ENCODE measurements at regions not wholly inside any gene's neighbourhood (a gene's known extent, or its start where the extent isn't known, plus 50 kb on each side); places are given as distances from the start of the nearest gene placed in this dataset.

GRCh38 chr3:22989716-22990115, 213.4 kb upstream of the UBE2E2 start:
- H2BK15ac ChIP-seq (ENCODE audit: low read length) = no peak overlapping the region
- H3K27me3 ChIP-seq (replicated peaks in 1 of 4; ENCODE audit: control insufficient read depth in 3 of 4, extremely low read depth in 1 of 4, insufficient read depth in 3 of 4, low read length in 3 of 4) = no peaks in the 10 kb centered on the region
- H3K9ac ChIP-seq (replicated peaks in 1 of 4; ENCODE audit: extremely low read depth in 1 of 4, low read depth in 3 of 4, low read length in 3 of 4) = no peak overlapping the region
- FAIRE-seq = no peak
- ChIA-PET CTCF (ENCODE audit: partially characterized antibody) (interaction anchor here (1.1 kb wide), 1 partner anchor 63 kb away, joined by 3 read pairs; no protein-coding TSS in a partner anchor), POLR2A (ENCODE audit: partially characterized antibody) (no interaction called here)
- H3K4me2 ChIP-seq (ENCODE audit: insufficient read depth in 1 of 2, low read depth in 2 of 2, low read length in 2 of 2) = no peak overlapping the region
- peaks cover 2 to 8% of the 10 kb centered on the region in 2 experiments; a peak in 1 of 4 replicates for H3K9me3 ChIP-seq (ENCODE audit: insufficient read depth in 2 of 2, low read depth in 1 of 2, low read length in 1 of 2)
- H3K79me1 ChIP-seq (ENCODE audit: low read depth, low read length) = no peaks in the 10 kb centered on the region
- no peak overlapping the region for H3K27ac ChIP-seq (ENCODE audit: low read depth, low read length)
- H3K23me2 ChIP-seq (ENCODE audit: low read depth, low read length) = no peaks in the 10 kb centered on the region
- H3K4ac ChIP-seq (replicated peaks; ENCODE audit: insufficient read length, low read depth, low read length) = no peak overlapping the region
- H3K18ac ChIP-seq (ENCODE audit: extremely low read depth, low read length) = no peak overlapping the region
- no peak overlapping the region for H3K56ac ChIP-seq (replicated peaks; ENCODE audit: insufficient read length, low read depth, low read length)
- H3K23ac ChIP-seq (ENCODE audit: insufficient read length) = no peak overlapping the region
- H4K5ac ChIP-seq (ENCODE audit: insufficient read length, low read depth, low read length) = no peak overlapping the region
- H3K14ac ChIP-seq (ENCODE audit: insufficient read length) = no peak overlapping the region
- H4K8ac ChIP-seq (ENCODE audit: extremely low read depth, insufficient read depth, low read length) = no peak overlapping the region; the same call in 1 of the 2 replicates
- no peak overlapping the region for H2BK20ac ChIP-seq (ENCODE audit: low read length)
- no peaks in the 10 kb centered on the region for H3K36me3 ChIP-seq (ENCODE audit: control insufficient read depth in 2 of 4, insufficient read depth in 4 of 4, low read length in 3 of 4)
- WGBS, 2 experiments (ENCODE audit: extremely low coverage in 1 of 2, insufficient coverage in 1 of 2, insufficient read length in 1 of 2, insufficient replicate concordance in 2 of 2, low coverage in 1 of 2, low lambda C conversion rate in 2 of 2, missing lambda C conversion rate in 1 of 2) = 97% methylated on average over 17 of the region's 17 CpGs; no CpG with 5 or more reads in 1 of the 2 experiments
- H3K4me1 ChIP-seq (replicated peaks in 1 of 4; ENCODE audit: control insufficient read depth in 3 of 4, insufficient read depth in 4 of 4, low read length in 3 of 4) = peaks cover 0 to 11% (median 2%) of the 10 kb centered on the region in 4 experiments; a peak in 2 of 7 replicates
- no peak overlapping the region for H2AK5ac ChIP-seq (ENCODE audit: low read depth, low read length)
- no peaks in the 10 kb centered on the region for H4K20me1 ChIP-seq (replicated peaks in 1 of 2; ENCODE audit: control insufficient read depth in 1 of 2, insufficient read depth in 2 of 2, low read length in 2 of 2)
- no peak overlapping the region for H2BK12ac ChIP-seq (ENCODE audit: low read depth, low read length)
- H2AFZ ChIP-seq (ENCODE audit: low read length) = no peak overlapping the region
- no peak overlapping the region for H3K4me3 ChIP-seq (ENCODE audit: extremely low read depth in 1 of 4, insufficient read depth in 2 of 4, low read depth in 3 of 4, low read length in 4 of 4)
- no peak overlapping the region for H2BK5ac ChIP-seq (ENCODE audit: low read depth, low read length)
- no peaks in the 10 kb centered on the region for H3K79me2 ChIP-seq (ENCODE audit: control insufficient read depth in 1 of 2, insufficient read depth in 2 of 2, low read length in 2 of 2)
- no peak for DNase-seq (ENCODE audit: low read depth in 1 of 2, low spot score in 2 of 2)
- H2BK120ac ChIP-seq (replicated peaks; ENCODE audit: low read depth, low read length) = no peak overlapping the region
- no peak overlapping the region for H4K91ac ChIP-seq (replicated peaks; ENCODE audit: insufficient read length, low read length)
- TF ChIP-seq CTCF (IDR thresholded peaks at IDR 0.05; ENCODE audit: control extremely low read depth in 1 of 3, insufficient read depth in 1 of 3, low read depth in 1 of 3, low read length in 3 of 3) (no peak), MAFK (IDR thresholded peaks at IDR 0.05; ENCODE audit: low read depth, low read length) (no peak), NRF1 (IDR thresholded peaks at IDR 0.05; ENCODE audit: low read depth, low read length) (no peak), CBX5 (IDR thresholded peaks at IDR 0.05; ENCODE audit: low read depth, low read length) (no peak), KDM5A (IDR thresholded peaks at IDR 0.05; ENCODE audit: low read length) (no peak), JUN (IDR thresholded peaks at IDR 0.05; ENCODE audit: low read depth, low read length) (no peak), RAD21 (IDR thresholded peaks at IDR 0.05 in 1 of 2, conservative IDR thresholded peaks at IDR 0.05 in 1 of 2; ENCODE audit: low read depth in 2 of 2, low read length in 2 of 2) (no peak), NANOG (IDR thresholded peaks at IDR 0.05; ENCODE audit: insufficient read depth, low read depth, low read length, poor library complexity, severe bottlenecking) (no peak), SP4 (IDR thresholded peaks at IDR 0.05; ENCODE audit: low read length) (no peak), POU5F1 (IDR thresholded peaks at IDR 0.05; ENCODE audit: low read depth, low read length) (no peak), ATF3 (IDR thresholded peaks at IDR 0.05; ENCODE audit: insufficient read depth, low read depth, low read length) (no peak)

Data from H1 (cell line).